KG1 (cell line): ENCODE measurements at regions not wholly inside any gene's neighbourhood (a gene's known extent, or its start where the extent isn't known, plus 50 kb on each side); places are given as distances from the start of the nearest gene placed in this dataset.

Experiments
- DNase-seq: peaks from one replicate; lab custom pipeline; 2025; lab: John Stamatoyannopoulos, UW

DNA sequence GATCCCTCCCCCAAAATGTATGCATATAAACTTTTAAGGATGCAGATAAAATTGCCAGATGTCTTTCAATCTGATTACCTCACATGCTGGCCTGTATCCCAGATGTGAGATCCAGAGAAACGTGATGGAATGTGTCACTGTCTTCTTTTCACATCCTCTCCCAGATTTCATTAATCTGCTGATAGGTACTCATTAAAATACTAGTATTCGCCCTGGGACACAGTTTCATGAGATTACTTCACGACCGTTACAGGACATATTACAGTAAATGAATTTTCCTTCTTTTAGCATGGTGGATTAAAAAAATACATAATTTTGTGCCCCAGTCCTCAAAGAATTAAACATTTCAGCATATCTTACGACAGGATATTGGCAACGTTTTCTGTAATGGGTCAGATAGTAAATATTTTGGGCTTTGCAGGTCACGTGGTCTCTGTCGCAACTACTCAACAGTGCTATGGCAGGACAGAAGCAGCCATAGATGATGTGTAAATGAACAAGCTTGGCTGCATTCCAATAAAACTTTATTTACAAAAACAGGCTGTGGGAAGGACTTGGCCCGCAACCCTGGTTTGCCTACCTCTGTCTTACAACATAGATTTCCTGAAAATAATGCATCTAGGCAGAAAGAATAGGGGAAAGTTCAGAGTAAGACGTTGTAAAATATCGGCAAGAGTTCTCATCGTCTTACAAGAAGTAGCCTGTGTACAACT, 156.0 kb upstream of the DIO3 start:
- DNase-seq = no peak

DNA sequence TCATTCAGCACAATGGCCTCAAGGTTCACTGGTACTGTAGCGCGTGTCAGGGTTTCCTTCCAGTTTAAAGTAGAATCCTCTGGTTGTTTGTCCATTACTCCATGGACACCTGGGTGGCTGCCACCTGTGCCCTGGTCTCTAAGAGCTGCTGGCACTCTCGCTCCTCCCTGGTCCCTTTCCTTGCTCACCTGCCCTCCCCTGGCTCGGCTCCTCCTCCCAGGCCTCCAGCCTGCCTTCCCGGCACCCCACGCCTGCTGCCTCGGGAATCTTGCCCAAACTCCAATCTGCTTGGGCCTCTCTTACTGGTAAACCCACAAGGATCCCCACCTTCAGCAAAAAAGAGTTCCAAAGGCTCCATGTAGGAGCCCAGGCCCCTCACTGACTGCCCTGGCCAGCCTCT, 154.4 kb upstream of the DIO3 start:
- no peak for DNase-seq

- no peak for DNase-seq
Observed at GRCh38 chr14:101407328-101407727, 154.0 kb upstream of the DIO3 start.

GRCh38 chr14:101408077-101408831, 153.0 kb upstream of the DIO3 start:
- DNase-seq = no peak

DNA sequence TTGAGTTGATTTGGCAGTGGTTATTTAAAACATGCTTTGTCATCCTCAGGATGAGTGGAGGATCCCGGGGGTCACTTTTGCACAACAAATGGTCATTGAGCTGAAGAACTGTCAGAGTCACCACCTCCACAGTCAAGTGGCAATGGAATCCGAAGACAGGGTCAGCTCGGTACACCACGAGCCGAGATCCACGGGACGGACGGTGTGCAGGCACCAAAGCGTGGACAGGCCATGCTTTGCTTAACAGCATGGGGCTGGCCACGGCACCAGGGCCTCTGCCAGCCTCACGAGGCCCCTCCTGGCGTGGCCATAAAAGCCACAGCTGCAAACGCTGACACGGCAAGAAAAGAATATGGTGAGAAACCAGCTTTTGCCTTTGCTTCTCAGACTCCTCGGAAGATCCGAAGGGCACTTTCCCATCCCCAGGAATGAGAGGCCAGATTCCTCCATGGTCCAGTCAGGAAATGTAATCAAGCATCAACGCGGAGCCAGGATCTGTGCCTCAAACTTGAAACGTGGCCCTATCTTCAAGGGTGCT, 152.2 kb upstream of the DIO3 start:
- no peak for DNase-seq

DNA sequence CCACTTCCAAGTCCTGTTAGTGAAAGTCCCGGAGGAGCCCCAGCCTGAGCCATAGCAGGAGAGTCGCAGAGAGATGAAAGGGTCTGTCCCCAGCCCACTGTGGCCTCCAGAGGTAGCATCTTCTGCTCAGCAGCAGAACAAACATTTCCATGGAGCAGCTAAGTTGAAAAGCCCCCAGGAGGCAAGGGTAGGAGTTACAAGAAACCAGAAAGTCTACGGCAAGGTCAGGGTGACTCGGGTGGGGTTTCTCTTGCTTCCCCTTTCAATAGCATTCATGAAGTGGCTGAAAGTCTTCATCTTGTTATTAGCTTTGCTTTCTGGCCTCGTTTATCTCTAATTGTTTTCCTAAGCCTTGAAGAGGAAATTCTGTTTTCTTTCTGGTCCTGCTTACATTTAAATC, 151.2 kb upstream of the DIO3 start:
- no peak for DNase-seq

DNA sequence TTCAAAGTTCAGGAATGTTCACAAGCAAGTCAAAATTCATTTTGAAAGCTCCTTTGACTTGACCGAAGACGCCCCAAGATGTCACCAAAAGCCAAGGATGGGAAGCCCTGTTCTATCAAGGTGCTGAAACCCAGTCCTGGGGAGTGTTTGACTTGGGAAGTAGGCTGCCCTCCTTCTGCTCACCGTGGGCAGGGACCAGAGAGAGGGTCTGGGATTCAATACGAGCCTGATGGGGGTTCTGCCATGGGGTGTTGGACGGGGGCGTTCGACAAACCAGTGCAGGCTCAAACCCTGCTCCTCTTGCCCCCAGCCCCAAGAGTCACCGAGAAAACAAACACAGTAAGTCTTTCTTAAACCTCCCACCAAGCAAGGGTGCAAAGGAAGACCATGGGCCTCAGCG, 150.1 kb upstream of the DIO3 start:
- no peak for DNase-seq

DNA sequence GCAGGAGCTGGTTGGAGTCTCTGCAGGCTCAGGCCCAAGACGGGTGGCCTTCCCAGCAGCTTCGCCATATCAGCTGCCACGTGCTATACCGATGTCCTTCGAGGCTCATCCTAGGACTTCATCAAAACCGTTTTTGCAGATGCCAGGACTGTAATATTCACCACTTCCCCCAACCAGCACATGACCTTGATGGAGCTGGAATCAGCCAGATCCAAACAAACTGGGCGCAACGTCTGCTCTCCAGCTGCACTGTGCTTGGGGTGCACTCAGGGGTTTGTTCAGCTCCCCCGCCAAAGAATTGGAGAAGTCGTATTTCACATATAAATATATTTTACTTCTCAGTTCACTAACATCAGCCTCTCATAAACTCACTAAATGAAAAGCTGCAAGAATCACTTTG, 149.5 kb upstream of the DIO3 start:
- DNase-seq = no peak

- no peak for DNase-seq
Observed at GRCh38 chr14:101412739-101413138, 148.6 kb upstream of the DIO3 start.

GRCh38 chr14:101417434-101417833, 143.9 kb upstream of the DIO3 start:
- no peak for DNase-seq

- DNase-seq = no peak
Observed at GRCh38 chr14:101418601-101419000, 142.7 kb upstream of the DIO3 start.

- no peak for DNase-seq
Observed at GRCh38 chr14:101426466-101426865, 134.8 kb upstream of the DIO3 start.

DNA sequence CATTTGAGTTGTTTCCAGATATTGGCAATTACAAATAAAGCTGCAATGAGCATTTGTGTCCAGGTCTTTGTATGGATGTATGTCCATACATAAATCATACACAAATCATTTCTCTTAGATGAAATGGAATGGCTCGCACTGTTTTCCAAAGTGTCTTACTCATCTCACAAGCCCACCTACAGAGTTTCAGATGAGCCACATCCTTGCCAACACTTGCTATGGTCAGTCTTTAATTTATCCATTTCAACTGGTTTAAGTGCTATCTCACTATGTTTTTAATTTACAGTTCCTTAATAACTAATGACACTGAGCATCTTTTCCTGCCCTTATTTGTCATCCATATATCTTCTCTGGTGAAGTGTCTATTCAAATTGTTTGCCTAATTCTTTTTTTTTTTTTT, 132.9 kb upstream of the DIO3 start:
- no peak for DNase-seq

DNA sequence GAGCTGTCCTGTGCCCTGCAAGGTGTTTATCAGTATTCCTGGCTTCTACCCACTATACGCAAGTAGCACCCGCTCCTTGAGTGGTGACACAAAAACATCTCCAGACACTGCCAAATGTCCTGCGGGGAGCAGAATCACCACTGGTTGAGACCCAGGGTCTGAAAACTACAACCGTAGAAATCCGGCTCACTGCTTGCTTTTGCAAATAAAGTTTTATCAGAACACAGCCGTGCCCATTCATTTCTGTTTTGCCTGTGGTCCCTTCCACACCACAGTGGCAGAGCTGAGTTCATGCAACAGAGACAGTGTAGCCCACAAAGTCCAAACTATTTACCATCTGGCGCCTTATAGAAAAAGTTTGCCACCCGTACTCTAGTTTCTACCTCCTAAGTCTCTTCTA, 125.7 kb upstream of the DIO3 start:
- no peak for DNase-seq

- DNase-seq = no peak
Observed at GRCh38 chr14:101439023-101439422, 122.3 kb upstream of the DIO3 start.

DNA sequence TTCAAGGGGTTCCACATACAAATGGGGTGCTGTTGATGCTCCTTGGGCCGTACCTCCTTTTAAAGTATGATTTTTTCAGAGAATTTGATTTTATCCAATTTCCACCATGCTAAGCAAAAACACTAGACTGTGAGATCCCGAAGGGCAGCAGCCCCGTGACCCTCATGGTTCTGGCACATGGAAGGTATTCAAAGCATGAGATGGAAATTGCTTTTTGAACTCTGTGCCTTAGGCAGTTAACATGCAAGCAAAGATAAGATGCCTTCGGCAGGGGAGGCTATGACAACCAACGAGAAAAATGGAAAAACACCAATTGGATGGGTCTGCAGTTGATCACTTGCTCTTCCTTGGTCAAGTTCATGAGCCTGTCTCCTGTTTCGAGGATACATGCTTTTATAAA, 120.8 kb upstream of the DIO3 start:
- no peak for DNase-seq

GRCh38 chr14:101441710-101442109, 119.6 kb upstream of the DIO3 start:
- DNase-seq = no peak

DNA sequence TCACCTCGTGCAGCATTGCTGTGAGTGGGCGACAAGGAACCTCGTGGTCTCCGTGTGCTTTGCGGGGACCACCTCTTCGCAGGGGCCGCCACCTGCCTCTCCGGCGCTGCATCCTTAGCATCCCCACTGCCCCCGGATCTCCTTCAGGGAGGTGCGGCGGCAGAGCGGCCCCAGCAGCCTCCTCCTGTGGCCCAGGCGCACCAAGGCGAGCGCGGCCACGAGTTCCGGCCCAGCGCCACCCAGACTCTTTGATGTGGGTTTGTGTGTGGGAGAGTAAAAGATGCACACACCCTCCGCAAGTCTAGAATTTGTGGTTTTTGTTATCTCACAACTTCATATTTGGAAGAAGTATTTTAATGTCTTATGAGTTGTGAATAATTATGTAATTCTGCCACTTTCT, 118.8 kb upstream of the DIO3 start:
- DNase-seq = no peak

GRCh38 chr14:101444116-101444515, 117.2 kb upstream of the DIO3 start:
- no peak for DNase-seq

DNA sequence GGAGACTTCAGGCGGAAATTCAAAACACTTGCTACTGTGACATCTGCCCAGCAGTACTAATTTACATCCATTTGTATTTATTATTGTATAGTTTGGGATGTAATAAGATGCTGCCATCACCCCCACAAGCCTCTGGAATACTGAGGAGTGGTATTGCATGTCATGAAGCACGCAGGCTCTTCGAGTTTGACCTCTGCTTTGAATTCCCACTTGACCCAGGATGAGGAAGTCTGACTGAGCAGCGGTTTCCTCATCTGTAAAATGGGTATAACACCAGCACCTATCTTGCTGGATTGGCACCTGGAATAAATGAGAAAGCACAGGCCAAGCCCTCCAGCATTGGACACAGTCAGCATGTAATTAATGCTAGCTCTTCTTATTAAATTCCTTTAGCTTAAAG, 116.0 kb upstream of the DIO3 start:
- DNase-seq = no peak

GRCh38 chr14:101446387-101446969, 114.8 kb upstream of the DIO3 start:
- no peak for DNase-seq

DNA sequence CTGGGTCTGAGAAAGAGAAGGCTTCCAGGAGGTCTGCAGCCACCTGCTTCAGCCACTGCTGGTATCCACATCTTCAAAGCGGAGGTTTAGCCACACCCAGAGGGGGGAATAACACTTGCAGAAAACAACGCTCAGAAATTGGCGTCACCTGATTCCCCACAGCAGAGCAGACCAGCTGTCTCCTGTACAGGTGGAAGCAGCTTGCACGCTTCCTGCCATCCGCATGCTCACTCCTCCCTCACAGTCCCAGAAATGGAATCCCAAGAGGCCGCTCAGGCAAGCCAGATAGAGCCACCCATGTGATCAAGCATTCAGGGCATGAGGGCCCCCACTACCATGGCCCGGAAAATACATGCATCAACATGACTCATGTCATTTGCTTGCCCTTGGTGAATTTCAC, 112.2 kb upstream of the DIO3 start:
- no peak for DNase-seq

DNA sequence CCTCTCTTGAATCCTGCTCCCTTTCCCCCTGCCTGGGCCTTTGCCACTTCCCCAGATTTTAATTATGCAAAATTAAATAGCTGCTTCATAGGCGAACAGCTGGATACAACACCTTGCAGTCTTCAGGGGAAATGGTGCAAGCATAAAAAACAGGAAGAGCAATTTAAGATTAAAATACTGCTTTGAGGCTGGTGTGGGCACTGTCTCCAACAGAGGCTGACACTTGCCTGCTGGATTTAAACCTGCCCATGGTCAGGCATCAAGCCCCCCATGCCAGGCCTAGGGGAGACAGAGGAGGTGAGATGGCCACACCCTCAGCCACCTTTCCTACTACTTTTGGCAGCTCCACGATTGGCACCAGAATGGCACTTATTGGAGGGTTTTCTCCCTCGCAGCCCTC, 110.1 kb upstream of the DIO3 start:
- DNase-seq = no peak
